ENCODE measurements at regions not wholly inside any gene's neighbourhood (a gene's known extent, or its start where the extent isn't known, plus 50 kb on each side); places are given as distances from the start of the nearest gene placed in this dataset.

DNA sequence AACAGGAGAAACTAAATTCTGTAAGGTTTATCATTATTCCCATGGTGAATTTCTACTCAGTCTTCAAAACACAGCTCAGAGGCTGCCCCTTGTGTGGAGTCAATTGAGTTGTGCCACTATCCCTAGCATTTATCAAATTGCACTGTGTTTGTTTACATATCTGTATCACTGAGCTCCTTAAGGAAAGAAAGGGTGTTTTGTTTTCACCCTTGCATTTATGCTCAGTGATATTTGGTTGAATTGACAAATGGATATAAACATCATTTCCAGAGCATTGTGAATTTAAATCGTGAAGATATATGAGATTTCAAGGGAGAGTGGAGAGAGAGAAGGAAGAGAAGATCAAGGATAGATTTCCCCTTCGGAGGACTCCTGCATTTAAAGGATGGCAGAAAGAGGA is 55.1 kb upstream of the TNFRSF19 start:
- no peak for TF ChIP-seq GATA1 (IDR thresholded peaks at IDR 0.05; ENCODE audit: low read depth, low read length)
- TF ChIP-seq POLR2A (IDR thresholded peaks at IDR 0.05; ENCODE audit: low read length), result no peak
- DNase-seq, result no peak

DNA sequence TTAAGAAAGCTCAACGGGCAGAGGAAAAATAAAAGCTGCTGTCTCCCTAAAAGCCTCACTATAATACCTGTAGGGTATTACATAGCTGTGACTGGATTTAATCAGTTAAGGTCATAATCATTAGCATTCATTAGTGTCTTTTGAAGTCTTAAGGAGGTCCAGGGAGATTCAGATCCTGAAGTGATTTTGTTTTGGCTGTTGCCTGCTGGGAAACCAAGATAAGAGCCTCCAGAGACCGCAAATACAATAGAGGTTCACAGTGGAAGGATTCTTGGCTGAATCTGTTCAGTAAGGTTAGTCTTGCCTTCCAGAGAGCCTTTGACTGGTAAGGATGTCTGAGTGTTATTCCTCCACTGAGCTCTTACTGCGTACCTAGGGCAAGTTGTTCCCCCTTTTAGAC is 54.0 kb upstream of the TNFRSF19 start:
- DNase-seq, result peak in 1 of 2 experiments; percentile 26
- no peak for TF ChIP-seq POLR2A (IDR thresholded peaks at IDR 0.05; ENCODE audit: low read length)
- TF ChIP-seq GATA1 (IDR thresholded peaks at IDR 0.05; ENCODE audit: low read depth, low read length), result no peak

DNA sequence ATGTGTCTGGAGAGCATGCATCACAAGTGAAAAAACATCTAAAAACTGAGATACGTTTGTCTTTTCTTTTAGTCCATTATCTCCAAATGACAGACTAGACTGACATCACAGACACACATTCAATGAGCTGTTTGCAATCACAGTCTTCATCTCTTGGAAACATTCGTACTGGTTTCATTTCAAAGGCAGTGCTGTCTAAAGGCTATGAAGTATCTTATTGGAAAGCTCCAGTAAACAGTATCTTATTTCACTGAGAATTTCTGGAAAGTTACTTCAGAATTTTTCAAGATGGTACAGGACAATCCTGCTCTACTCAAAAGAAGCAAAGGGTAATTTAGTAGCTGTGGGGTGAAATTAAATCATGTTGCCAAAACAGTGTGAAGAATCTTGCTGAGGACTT is 53.5 kb upstream of the TNFRSF19 start:
- TF ChIP-seq GATA1 (IDR thresholded peaks at IDR 0.05; ENCODE audit: low read depth, low read length) (no peak), POLR2A (IDR thresholded peaks at IDR 0.05; ENCODE audit: low read length) (no peak)
- DNase-seq, result no peak

DNA sequence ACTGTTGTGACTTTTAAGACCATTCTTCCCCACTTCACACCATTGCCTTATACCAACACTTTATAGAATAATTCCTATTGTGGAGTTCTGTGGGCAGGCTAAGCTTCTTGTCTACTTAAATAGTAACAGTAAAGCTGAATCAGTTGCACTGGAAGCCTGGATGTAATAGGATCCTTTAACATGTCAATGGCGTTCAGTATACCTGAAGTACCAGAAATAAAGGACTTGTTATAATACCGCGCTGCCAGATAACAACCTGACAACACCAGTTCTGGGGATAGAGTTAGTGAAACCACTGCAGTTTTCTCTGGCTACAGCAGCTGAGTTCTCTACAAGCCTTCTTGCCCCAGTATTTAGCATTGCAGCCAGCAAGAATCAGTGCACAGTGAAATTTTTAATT is 52.0 kb upstream of the TNFRSF19 start:
- DNase-seq, result no peak
- no peak for TF ChIP-seq POLR2A (IDR thresholded peaks at IDR 0.05; ENCODE audit: low read length)
- no peak for TF ChIP-seq GATA1 (IDR thresholded peaks at IDR 0.05; ENCODE audit: low read depth, low read length)
